CD1c-positive myeloid dendritic cell (primary cell): ENCODE measurements at regions not wholly inside any gene's neighbourhood (a gene's known extent, or its start where the extent isn't known, plus 50 kb on each side); places are given as distances from the start of the nearest gene placed in this dataset.

Source experiments
- DNase-seq: peaks from one replicate; pipeline ENCODE4 v3.0.0-alpha.2; 2016; ENCODE audit errors: extremely low spot score

DNA sequence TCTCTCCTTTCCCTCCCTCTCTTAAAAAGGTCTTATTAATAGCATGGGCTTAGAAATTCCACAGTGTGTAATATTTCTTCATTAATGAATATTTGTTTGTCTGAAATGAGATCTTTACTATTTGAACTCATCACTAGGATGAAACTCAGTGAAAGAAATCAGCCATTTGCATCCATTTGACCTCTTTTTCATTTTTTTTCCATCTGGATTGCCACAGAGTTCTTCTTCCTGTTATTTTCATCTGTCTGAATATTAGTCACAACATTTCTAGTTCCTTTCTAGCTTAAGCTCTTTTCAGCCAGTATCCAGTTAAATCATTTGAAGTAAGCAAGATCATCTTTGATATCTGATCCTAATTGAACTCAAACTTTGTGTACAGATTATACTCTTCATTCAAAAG is 69.2 kb upstream of the PLS3 start:
- DNase-seq: peak; percentile 25

GRCh38 chrX:115493015-115493414 is 68.0 kb upstream of the PLS3 start:
- DNase-seq: no peak

DNA sequence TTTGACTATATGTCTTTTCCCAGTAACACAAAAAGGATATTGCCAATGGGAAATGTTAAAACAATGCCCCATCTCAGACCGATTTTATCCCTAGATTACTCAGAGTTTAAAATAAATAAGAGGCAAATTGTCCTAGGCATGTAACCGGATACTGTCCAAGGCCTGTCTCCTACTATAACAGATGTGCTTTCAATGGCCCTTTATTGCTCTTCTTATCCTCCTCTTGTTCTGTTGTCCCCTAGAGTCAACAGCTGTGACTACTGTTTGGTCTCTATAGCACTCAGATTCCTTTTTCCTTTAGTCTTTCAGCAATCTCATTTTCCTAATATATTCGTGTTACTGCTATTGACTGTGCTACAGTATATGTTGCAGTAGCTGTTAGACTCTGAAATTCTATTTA is 66.8 kb upstream of the PLS3 start:
- no peak for DNase-seq

GRCh38 chrX:115499112-115499805 is 61.7 kb upstream of the PLS3 start:
- DNase-seq: peak; percentile 69

DNA sequence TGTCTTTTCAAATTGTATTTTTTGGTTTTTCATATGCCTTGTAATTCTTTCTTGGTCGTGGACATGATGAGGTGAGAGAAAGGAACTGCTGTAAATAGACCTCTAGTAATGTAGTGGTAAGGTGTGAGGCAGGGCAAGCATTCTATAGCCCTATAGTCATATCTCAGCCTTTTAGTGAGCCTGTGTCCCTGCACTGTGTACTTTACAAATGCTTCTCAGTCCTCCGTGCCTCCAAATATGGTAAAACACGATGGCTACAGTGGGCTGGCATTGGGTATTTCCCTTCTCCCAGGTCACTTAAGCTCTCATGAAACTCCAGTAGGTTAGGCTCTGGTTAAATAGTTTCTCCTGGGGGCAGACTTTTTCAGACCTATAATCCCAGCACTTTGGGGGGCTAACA is 57.9 kb upstream of the PLS3 start:
- DNase-seq: no peak

DNA sequence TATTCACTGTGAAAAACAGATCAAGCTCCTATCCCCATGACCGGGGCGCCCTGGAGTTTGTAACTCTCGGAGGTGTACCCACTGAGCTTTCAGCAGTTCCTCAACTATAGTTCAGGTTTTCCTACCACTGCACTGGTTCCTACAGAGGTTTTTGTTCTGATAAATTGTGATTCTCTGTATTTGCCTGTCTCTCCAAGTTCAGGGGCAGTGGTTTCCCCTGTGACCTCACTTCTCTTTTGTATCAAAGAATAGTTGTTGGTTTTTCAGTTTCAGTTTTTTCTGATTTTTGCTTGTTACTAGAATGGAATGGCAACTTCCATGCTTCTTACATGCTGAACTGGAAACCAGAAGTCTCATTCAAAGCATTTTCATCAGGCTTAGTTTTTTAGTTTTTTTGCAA is 56.8 kb upstream of the PLS3 start:
- DNase-seq: peak; percentile 1
